GM12892 (cell line): ENCODE measurements at regions not wholly inside any gene's neighbourhood (a gene's known extent, or its start where the extent isn't known, plus 50 kb on each side); places are given as distances from the start of the nearest gene placed in this dataset.

Experiments
- POLR2A ChIP-seq: IDR thresholded peaks from 2 replicates; pipeline ENCODE4 v1.6.1; 2011; ENCODE audit warnings: low read depth, low read length, control low read depth
- TAF1 ChIP-seq: IDR thresholded peaks from 2 replicates; pipeline ENCODE4 v1.6.1; 2011; ENCODE audit warnings: low read depth, mild to moderate bottlenecking, control low read depth, low read length, borderline replicate concordance

DNA sequence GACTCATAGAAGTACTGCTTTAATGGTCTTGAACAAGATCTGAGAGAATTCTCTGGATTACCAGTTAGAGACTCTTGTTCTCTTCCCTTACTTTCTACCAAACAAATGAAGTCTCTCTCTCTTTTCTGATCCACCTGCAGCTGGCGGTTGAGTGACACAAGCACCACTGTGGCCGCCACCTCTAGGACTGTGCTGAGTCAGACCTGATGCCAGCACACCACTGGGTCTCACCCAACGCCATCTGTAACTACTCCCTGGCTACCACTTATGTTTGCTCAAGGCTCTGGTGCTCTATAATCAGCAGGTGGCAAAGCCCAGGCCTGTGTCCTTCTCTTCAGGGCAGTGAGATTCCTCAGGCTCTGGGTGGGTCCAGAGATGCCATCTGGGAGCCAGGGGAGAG lies 1173.5 kb downstream of the RPA4 start:
- TF ChIP-seq TAF1: no peak
- TF ChIP-seq POLR2A: no peak
